PC-9 (cell line): ENCODE measurements at regions not wholly inside any gene's neighbourhood (a gene's known extent, or its start where the extent isn't known, plus 50 kb on each side); places are given as distances from the start of the nearest gene placed in this dataset.

Experiments used
- CTCF ChIP-seq: fragments of 200-600 bp; sonication (generic); conservative IDR thresholded peaks from 2 replicates; pipeline ENCODE4 v1.6.1; 2017; ENCODE audit warnings: mixed run types, antibody characterized with exemption, mild to moderate bottlenecking, moderate library complexity
- EZH2 ChIP-seq: fragments of 200-600 bp; sonication (generic); IDR thresholded peaks from 2 replicates; pipeline ENCODE4 v1.8.0; 2017; ENCODE audit warnings: antibody characterized with exemption, low read depth

- TF ChIP-seq CTCF (no peak), EZH2 (no peak)
These were observed 100.2 kb downstream of the SEC61B start for GRCh38 chr9:99322299-99322698.
